Tibial nerve (tissue), 4 donors: ENCODE measurements at regions not wholly inside any gene's neighbourhood (a gene's known extent, or its start where the extent isn't known, plus 50 kb on each side); places are given as distances from the start of the nearest gene placed in this dataset.

Experiments
- DNase-seq, 2 donors: peaks; one replicate each; pipeline ENCODE4 v3.0.0-alpha.2; 2019; ENCODE audit warnings: low spot score in 2 of 2
- H3K27ac ChIP-seq, 4 donors: fragments of 200-600 bp; sonication (generic) in 3 of 4; one replicate each; pipeline ENCODE4 v1.5.1; 2017 to 2019; ENCODE audit warnings: mild to moderate bottlenecking in 1 of 4
- H3K27me3 ChIP-seq, 2 donors: fragments of 200-600 bp; sonication (generic) in 1 of 2; one replicate each; pipeline versions ENCODE4 v1.5.1 to v1.6.0; 2017 to 2019
- H3K36me3 ChIP-seq, 3 donors: fragments of 200-600 bp; sonication (generic); one replicate each; pipeline ENCODE4 v1.5.1; 2018 to 2019
- H3K4me1 ChIP-seq, 4 donors: fragments of 200-600 bp; sonication (generic) in 3 of 4; one replicate each; pipeline ENCODE4 v1.5.1; 2017 to 2019
- H3K4me3 ChIP-seq, 4 donors: fragments of 200-600 bp; sonication (generic) in 3 of 4; one replicate each; pipeline ENCODE4 v1.5.1; 2017 to 2019; ENCODE audit warnings: mild to moderate bottlenecking in 1 of 4, moderate library complexity in 1 of 4
- H3K9me3 ChIP-seq, 4 donors: fragments of 200-600 bp; sonication (generic) in 3 of 4; one replicate each; pipeline ENCODE4 v1.5.1; 2017 to 2019
- CTCF ChIP-seq, 5 experiments: fragments of 200-600 bp in 3 of 5; fragments of 450-650 bp in 2 of 5; sonication (generic) in 3 of 5; IDR thresholded peaks; one replicate each; pipeline ENCODE4 v1.5.1; 2016 to 2019; ENCODE audit warnings: antibody characterized with exemption in 5 of 5, mild to moderate bottlenecking in 3 of 5, moderate library complexity in 2 of 5
- EP300 ChIP-seq, 2 donors: sonication (generic); formaldehyde crosslinking; IDR thresholded peaks; one replicate each; pipeline ENCODE4 v1.6.1; 2017; ENCODE audit warnings: antibody characterized with exemption in 2 of 2, mild to moderate bottlenecking in 1 of 2
- POLR2A ChIP-seq, 2 donors: fragments of 450-650 bp; IDR thresholded peaks; one replicate each; pipeline ENCODE4 v1.6.1; 2017; ENCODE audit warnings: antibody characterized with exemption in 2 of 2, mild to moderate bottlenecking in 2 of 2, moderate library complexity in 2 of 2
- WGBS, 2 donors: methylation state at CpG; one replicate each; pipeline ENCODE4 v1.1.5; 2018; 5-methylcytosine and 5-hydroxymethylcytosine counted together

GRCh38 chr12:23424685-23425084, 524.8 kb downstream of the SOX5 start:
- no peaks in the 10 kb centered on the region for H3K27me3 ChIP-seq
- H3K9me3 ChIP-seq: no peaks in the 10 kb centered on the region
- H3K4me3 ChIP-seq: no peak overlapping the region
- no peak overlapping the region for H3K27ac ChIP-seq
- 89 to 90% methylated on average over 9 of the region's 9 CpGs for WGBS, 2 donors
- TF ChIP-seq CTCF (IDR thresholded peaks at IDR 0.05): no peak
- no peak for TF ChIP-seq POLR2A (IDR thresholded peaks at IDR 0.05)
- TF ChIP-seq EP300 (IDR thresholded peaks at IDR 0.05): no peak
- no peaks in the 10 kb centered on the region for H3K36me3 ChIP-seq
- no peaks in the 10 kb centered on the region for H3K4me1 ChIP-seq
- no peak for DNase-seq

- no peak for TF ChIP-seq POLR2A (IDR thresholded peaks at IDR 0.05)
- no peak for TF ChIP-seq CTCF (IDR thresholded peaks at IDR 0.05)
- TF ChIP-seq EP300 (IDR thresholded peaks at IDR 0.05): no peak
Measured at GRCh38 chr12:23426328-23426727, 523.1 kb downstream of the SOX5 start.

GRCh38 chr12:23428758-23429157, 520.7 kb downstream of the SOX5 start:
- H3K4me1 ChIP-seq: no peaks in the 10 kb centered on the region
- TF ChIP-seq POLR2A (IDR thresholded peaks at IDR 0.05): no peak
- no peak for TF ChIP-seq CTCF (IDR thresholded peaks at IDR 0.05)
- no peak for TF ChIP-seq EP300 (IDR thresholded peaks at IDR 0.05)
- no peak overlapping the region for H3K27ac ChIP-seq
- no peak overlapping the region for H3K4me3 ChIP-seq
- H3K27me3 ChIP-seq: no peaks in the 10 kb centered on the region
- no peaks in the 10 kb centered on the region for H3K9me3 ChIP-seq
- no peak for DNase-seq
- 78 to 80% methylated on average over 6 of the region's 6 CpGs for WGBS, 2 donors
- H3K36me3 ChIP-seq: no peaks in the 10 kb centered on the region

More at GRCh38 chr12:23426328-23426727, 523.1 kb downstream of the SOX5 start:
- Histone ChIP-seq H3K4me3 (no peak overlapping the region), H3K27me3 (no peaks in the 10 kb centered on the region), H3K27ac (no peak overlapping the region), H3K9me3 (no peaks in the 10 kb centered on the region), H3K4me1 (no peaks in the 10 kb centered on the region), H3K36me3 (no peaks in the 10 kb centered on the region)
- 71 to 74% methylated on average over 6 of the region's 6 CpGs for WGBS, 2 donors
- DNase-seq: no peak

- H3K27me3 ChIP-seq: no peaks in the 10 kb centered on the region
- TF ChIP-seq POLR2A (IDR thresholded peaks at IDR 0.05) (no peak), CTCF (IDR thresholded peaks at IDR 0.05) (no peak), EP300 (IDR thresholded peaks at IDR 0.05) (no peak)
- H3K9me3 ChIP-seq: peaks cover 0 to 9% (median 2%) of the 10 kb centered on the region in 4 donors
- H3K4me3 ChIP-seq: no peak overlapping the region
- no peak for DNase-seq
- WGBS, 2 donors: 59 to 72% methylated on average over 1 of the region's 1 CpG
- H3K36me3 ChIP-seq: no peaks in the 10 kb centered on the region
- no peaks in the 10 kb centered on the region for H3K4me1 ChIP-seq
- H3K27ac ChIP-seq: no peak overlapping the region
Measured at GRCh38 chr12:23431006-23431405, 518.5 kb downstream of the SOX5 start.

GRCh38 chr12:23433121-23433520, 516.3 kb downstream of the SOX5 start:
- no peaks in the 10 kb centered on the region for H3K36me3 ChIP-seq
- DNase-seq: no peak
- TF ChIP-seq POLR2A (IDR thresholded peaks at IDR 0.05) (no peak), CTCF (IDR thresholded peaks at IDR 0.05) (no peak), EP300 (IDR thresholded peaks at IDR 0.05) (no peak)
- H3K27ac ChIP-seq: no peak overlapping the region
- H3K9me3 ChIP-seq: peaks cover 0 to 9% (median 2%) of the 10 kb centered on the region in 4 donors
- no peaks in the 10 kb centered on the region for H3K4me1 ChIP-seq
- no peak overlapping the region for H3K4me3 ChIP-seq
- H3K27me3 ChIP-seq: no peaks in the 10 kb centered on the region
